ENCODE measurements at regions not wholly inside any gene's neighbourhood (a gene's known extent, or its start where the extent isn't known, plus 50 kb on each side); places are given as distances from the start of the nearest gene placed in this dataset.
A peak's percentile ranks its signal among the peaks of the same experiment; 100 is the strongest.
"Not testable (repeated sequence)": the region's sequence is repeated elsewhere in the genome, so short reads cannot be mapped to it uniquely, and the experiment has no call there.

- H3K27ac ChIP-seq (ENCODE audit: low read length), result peak overlapping the region; percentile 90
- no peaks in the 10 kb centered on the region for H3K79me2 ChIP-seq (ENCODE audit: insufficient read depth, low read length)
- H3K9me3 ChIP-seq (ENCODE audit: insufficient read depth, low read length, severe bottlenecking), result no peaks in the 10 kb centered on the region
- H3K9ac ChIP-seq (ENCODE audit: low read depth, low read length), result peak overlapping the region; percentile 6; the same call in 1 of the 2 replicates
- H4K20me1 ChIP-seq (ENCODE audit: insufficient read depth, low read length), result peaks cover 4% of the 10 kb centered on the region; the same call in 1 of the 2 replicates
- TF ChIP-seq CTCF (IDR thresholded peaks at IDR 0.05; ENCODE audit: borderline replicate concordance, extremely low read depth, low read length, poor library complexity, severe bottlenecking), result peak; percentile 24
- no peak for TF ChIP-seq EZH2 (IDR thresholded peaks at IDR 0.05; ENCODE audit: borderline replicate concordance, low read depth, low read length, severe bottlenecking)
- ATAC-seq (ENCODE audit: insufficient read depth, low read depth), result no peak
- H3K27me3 ChIP-seq (ENCODE audit: insufficient read depth, low read length, poor library complexity), result no peaks in the 10 kb centered on the region
- no peak overlapping the region for H3K4me2 ChIP-seq (ENCODE audit: insufficient read depth, low read length)
- no peaks in the 10 kb centered on the region for H3K36me3 ChIP-seq (ENCODE audit: insufficient read depth, low read length)
- H2AFZ ChIP-seq (ENCODE audit: low read depth, low read length), result 0 out of 2 replicates have a peak overlapping the region, but pooled peaks have one; percentile 22
- H3K4me3 ChIP-seq (ENCODE audit: low read depth in 1 of 2, low read length in 2 of 2), result no peak overlapping the region
- no peak for DNase-seq
- H3K4me1 ChIP-seq (ENCODE audit: insufficient read depth, low read length), result peaks cover 65% of the 10 kb centered on the region
Observed at GRCh38 chr2:583666-584065, 93.5 kb downstream of the TMEM18 start.

- H3K4me2 ChIP-seq (ENCODE audit: insufficient read depth, low read length), result no peak overlapping the region
- peaks cover 66% of the 10 kb centered on the region for H3K4me1 ChIP-seq (ENCODE audit: insufficient read depth, low read length)
- no peak for ATAC-seq (ENCODE audit: insufficient read depth, low read depth)
- H3K36me3 ChIP-seq (ENCODE audit: insufficient read depth, low read length), result no peaks in the 10 kb centered on the region
- TF ChIP-seq CTCF (IDR thresholded peaks at IDR 0.05; ENCODE audit: borderline replicate concordance, extremely low read depth, low read length, poor library complexity, severe bottlenecking), result no peak
- TF ChIP-seq EZH2 (IDR thresholded peaks at IDR 0.05; ENCODE audit: borderline replicate concordance, low read depth, low read length, severe bottlenecking), result no peak
- DNase-seq, result no peak
- peaks cover 4% of the 10 kb centered on the region; the same call in 1 of the 2 replicates for H4K20me1 ChIP-seq (ENCODE audit: insufficient read depth, low read length)
- H3K9ac ChIP-seq (ENCODE audit: low read depth, low read length), result no peak overlapping the region
- H3K79me2 ChIP-seq (ENCODE audit: insufficient read depth, low read length), result no peaks in the 10 kb centered on the region
- no peak overlapping the region for H3K27ac ChIP-seq (ENCODE audit: low read length)
- no peaks in the 10 kb centered on the region for H3K9me3 ChIP-seq (ENCODE audit: insufficient read depth, low read length, severe bottlenecking)
- no peak overlapping the region for H3K4me3 ChIP-seq (ENCODE audit: low read depth in 1 of 2, low read length in 2 of 2)
- H3K27me3 ChIP-seq (ENCODE audit: insufficient read depth, low read length, poor library complexity), result no peaks in the 10 kb centered on the region
- no peak overlapping the region for H2AFZ ChIP-seq (ENCODE audit: low read depth, low read length)
Observed at GRCh38 chr2:582792-583528, 94.2 kb downstream of the TMEM18 start.

DNA sequence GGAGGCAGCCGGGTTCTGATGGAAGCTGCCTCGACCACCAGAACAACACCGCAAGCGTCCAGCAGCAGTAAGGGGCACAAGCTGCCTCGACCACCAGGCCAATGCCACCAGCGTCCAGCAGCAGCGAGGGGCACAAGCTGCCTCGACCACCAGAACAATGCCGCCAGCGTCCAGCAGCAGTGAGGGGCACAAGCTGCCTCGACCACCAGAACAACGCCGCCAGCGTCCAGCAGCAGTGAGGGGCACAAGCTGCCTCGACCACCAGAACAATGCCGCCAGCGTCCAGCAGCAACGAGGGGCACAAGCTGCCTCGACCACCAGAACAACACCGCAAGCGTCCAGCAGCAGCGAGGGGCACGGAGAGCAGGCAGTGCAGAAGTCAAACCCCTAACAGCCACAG lies 94.9 kb downstream of the TMEM18 start:
- H3K36me3 ChIP-seq (ENCODE audit: insufficient read depth, low read length); H4K20me1 ChIP-seq (ENCODE audit: insufficient read depth, low read length); H3K4me2 ChIP-seq (ENCODE audit: insufficient read depth, low read length); H2AFZ ChIP-seq (ENCODE audit: low read depth, low read length); H3K9ac ChIP-seq (ENCODE audit: low read depth, low read length); DNase-seq; ATAC-seq (ENCODE audit: insufficient read depth, low read depth); H3K27ac ChIP-seq (ENCODE audit: low read length); H3K4me3 ChIP-seq (ENCODE audit: low read depth in 1 of 2, low read length in 2 of 2); H3K79me2 ChIP-seq (ENCODE audit: insufficient read depth, low read length); H3K27me3 ChIP-seq (ENCODE audit: insufficient read depth, low read length, poor library complexity); H3K9me3 ChIP-seq (ENCODE audit: insufficient read depth, low read length, severe bottlenecking): not testable (repeated sequence)
- peaks cover 66% of the 10 kb centered on the region for H3K4me1 ChIP-seq (ENCODE audit: insufficient read depth, low read length)

DNA sequence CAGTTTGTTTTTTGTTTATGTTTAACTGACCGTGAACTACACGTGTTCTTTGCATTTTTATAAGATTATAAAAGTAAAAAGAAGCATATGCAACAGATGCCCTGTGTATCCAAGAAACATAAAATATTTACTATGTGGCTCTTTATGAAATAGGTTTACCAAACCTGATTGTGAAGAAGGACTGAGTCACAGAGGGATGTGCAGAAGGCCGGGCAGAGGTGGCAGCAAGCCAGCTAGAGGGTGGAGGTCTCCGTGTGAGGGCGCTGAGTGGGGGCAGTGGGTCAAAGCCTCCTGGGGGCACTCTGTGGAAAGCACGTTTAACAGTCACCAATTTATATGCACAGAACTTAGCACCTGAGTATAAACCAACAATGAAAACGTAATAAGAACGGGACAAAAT lies 97.2 kb downstream of the TMEM18 start:
- DNase-seq (peak; percentile 19), ATAC-seq (ENCODE audit: insufficient read depth, low read depth) (no peak)
- Histone ChIP-seq H3K9me3 (ENCODE audit: insufficient read depth, low read length, severe bottlenecking) (peaks cover 21% of the 10 kb centered on the region), H3K4me3 (ENCODE audit: low read depth in 1 of 2, low read length in 2 of 2) (no peak overlapping the region), H2AFZ (ENCODE audit: low read depth, low read length) (no peak overlapping the region), H3K4me2 (ENCODE audit: insufficient read depth, low read length) (peak overlapping the region; percentile 63), H4K20me1 (ENCODE audit: insufficient read depth, low read length) (no peaks in the 10 kb centered on the region), H3K36me3 (ENCODE audit: insufficient read depth, low read length) (no peaks in the 10 kb centered on the region), H3K9ac (ENCODE audit: low read depth, low read length) (peak overlapping the region; percentile 16; the same call in 1 of the 2 replicates), H3K79me2 (ENCODE audit: insufficient read depth, low read length) (no peaks in the 10 kb centered on the region), H3K4me1 (ENCODE audit: insufficient read depth, low read length) (peaks cover 48% of the 10 kb centered on the region), H3K27ac (ENCODE audit: low read length) (peak overlapping the region; percentile 90), H3K27me3 (ENCODE audit: insufficient read depth, low read length, poor library complexity) (no peaks in the 10 kb centered on the region)
- TF ChIP-seq CTCF (IDR thresholded peaks at IDR 0.05; ENCODE audit: borderline replicate concordance, extremely low read depth, low read length, poor library complexity, severe bottlenecking) (no peak), EZH2 (IDR thresholded peaks at IDR 0.05; ENCODE audit: borderline replicate concordance, low read depth, low read length, severe bottlenecking) (no peak)
